GM12878 (cell line): ENCODE measurements at regions not wholly inside any gene's neighbourhood (a gene's known extent, or its start where the extent isn't known, plus 50 kb on each side); places are given as distances from the start of the nearest gene placed in this dataset.

Experiments
- CBX3 ChIP-seq: fragments of 200-600 bp; sonication (generic); IDR thresholded peaks from 2 replicates; pipeline ENCODE4 v1.6.1; 2016; ENCODE audit warnings: low read depth, borderline replicate concordance
- FOS ChIP-seq: IDR thresholded peaks from 3 replicates; pipeline ENCODE4 v1.6.1; 2011; ENCODE audit warnings: borderline replicate concordance; ENCODE audit not compliant: insufficient read length; ENCODE audit errors: extremely low read depth
- JUND ChIP-seq: IDR thresholded peaks from 2 replicates; pipeline ENCODE4 v1.6.1; 2012; ENCODE audit warnings: low read depth, mild to moderate bottlenecking, low read length, improper control_type of control experiment, moderate library complexity
- POLR2AphosphoS2 ChIP-seq: IDR thresholded peaks from 2 replicates; pipeline ENCODE4 v1.6.1; 2011; ENCODE audit warnings: low read depth, mild to moderate bottlenecking, low read length, improper control_type of control experiment, moderate library complexity
- RAD21 ChIP-seq: IDR thresholded peaks from 2 replicates; pipeline ENCODE4 v1.6.1; 2011; ENCODE audit warnings: mild to moderate bottlenecking, low read depth, low read length, moderate library complexity; ENCODE audit not compliant: insufficient read depth
- SRF ChIP-seq, 2 experiments: IDR thresholded peaks; 2 replicates each; pipeline ENCODE4 v1.6.1; 2011; ENCODE audit warnings: low read depth in 2 of 2, low read length in 2 of 2, mild to moderate bottlenecking in 1 of 2, moderate library complexity in 1 of 2
- ZNF274 ChIP-seq: IDR thresholded peaks from one replicate; pipeline ENCODE4 v1.8.0; 2011; ENCODE audit not compliant: insufficient read length, insufficient read depth
- ZSCAN29 ChIP-seq: fragments of 450-650 bp; IDR thresholded peaks from 2 replicates; pipeline ENCODE4 v1.6.1; 2017; ENCODE audit warnings: mild to moderate bottlenecking, moderate library complexity

DNA sequence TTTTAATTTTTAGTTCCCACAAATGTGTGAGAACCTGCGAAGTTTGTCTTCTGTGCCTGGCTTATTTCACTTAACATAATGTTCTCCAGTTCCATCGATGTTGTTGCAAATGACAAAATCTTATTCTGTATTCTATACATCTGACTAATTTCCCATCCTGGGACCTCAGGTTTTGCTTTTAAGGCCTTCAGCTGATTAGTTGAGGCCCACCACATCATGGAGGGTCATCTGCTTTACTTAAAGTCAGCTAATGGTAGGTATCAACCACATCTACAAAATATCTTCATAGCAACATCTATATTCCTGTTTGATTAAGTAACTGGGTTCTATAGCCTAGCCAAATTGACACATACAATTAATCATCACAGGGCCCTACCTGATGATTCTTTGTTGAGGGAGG lies 534.0 kb downstream of the EFNB2 start:
- TF ChIP-seq POLR2AphosphoS2, result no peak
- no peak for TF ChIP-seq SRF (IDR thresholded peaks at IDR 0.05; ENCODE audit: low read depth in 2 of 2, low read length in 2 of 2)
- TF ChIP-seq ZSCAN29, result no peak
- TF ChIP-seq RAD21, result no peak
- no peak for TF ChIP-seq JUND
- no peak for TF ChIP-seq FOS
- no peak for TF ChIP-seq ZNF274
- no peak for TF ChIP-seq CBX3
